PFSK-1 (cell line): ENCODE measurements at regions not wholly inside any gene's neighbourhood (a gene's known extent, or its start where the extent isn't known, plus 50 kb on each side); places are given as distances from the start of the nearest gene placed in this dataset.

Experiments used
- FOXP2 ChIP-seq: optimal IDR thresholded peaks from 2 replicates; pipeline ENCODE3; 2011; ENCODE audit warnings: borderline replicate concordance, control low read depth, inconsistent platforms; ENCODE audit not compliant: insufficient read depth; ENCODE audit errors: extremely low read length, extremely low read depth
- POLR2AphosphoS5 ChIP-seq: IDR thresholded peaks from 2 replicates; pipeline ENCODE4 v1.6.1; 2012; ENCODE audit warnings: low read depth, mild to moderate bottlenecking, control low read depth, low read length, moderate library complexity
- REST ChIP-seq, 2 experiments: IDR thresholded peaks; 2 replicates each; pipeline versions ENCODE4 v1.6.1 to v1.8.0; 2011 to 2012; ENCODE audit warnings: low read depth in 2 of 2, low read length in 2 of 2, control low read depth in 1 of 2, inconsistent platforms in 1 of 2, mild to moderate bottlenecking in 1 of 2, moderate library complexity in 1 of 2; ENCODE audit not compliant: insufficient read depth in 1 of 2
- SIN3A ChIP-seq: IDR thresholded peaks from 2 replicates; pipeline ENCODE4 v1.6.1; 2012; ENCODE audit warnings: mild to moderate bottlenecking, low read length, moderate library complexity, borderline replicate concordance; ENCODE audit not compliant: insufficient read depth
- TAF1 ChIP-seq: IDR thresholded peaks from 2 replicates; pipeline ENCODE4 v1.6.1; 2012; ENCODE audit warnings: low read length, control low read depth, borderline replicate concordance; ENCODE audit not compliant: insufficient read depth

GRCh38 chr2:118315606-118316005 lies 227.3 kb downstream of the INSIG2 start:
- no peak for TF ChIP-seq TAF1
- no peak for TF ChIP-seq REST (IDR thresholded peaks at IDR 0.05; ENCODE audit: insufficient read depth in 1 of 2, low read depth in 2 of 2, low read length in 2 of 2)
- TF ChIP-seq SIN3A: no peak
- TF ChIP-seq POLR2AphosphoS5: no peak
- no peak for TF ChIP-seq FOXP2
